WERI-Rb-1 (cell line): ENCODE measurements at regions not wholly inside any gene's neighbourhood (a gene's known extent, or its start where the extent isn't known, plus 50 kb on each side); places are given as distances from the start of the nearest gene placed in this dataset.
A peak's percentile ranks its signal among the peaks of the same experiment; 100 is the strongest.

Experiments used
- DNase-seq: peaks from one replicate; pipeline ENCODE4 v3.0.0-alpha.2; 2020
- H3K27ac ChIP-seq: fragments of 250-450 bp; sonication (Bioruptor Pico); 2 replicates; pipeline ENCODE4 v1.5.1; 2020; ENCODE audit warnings: mild to moderate bottlenecking, moderate library complexity
- H3K27me3 ChIP-seq: fragments of 250-450 bp; sonication (Bioruptor Pico); 2 replicates; pipeline ENCODE4 v1.5.1; 2021; ENCODE audit warnings: mild to moderate bottlenecking, low read depth, moderate library complexity; ENCODE audit not compliant: insufficient read depth, severe bottlenecking
- H3K36me3 ChIP-seq: fragments of 250-450 bp; sonication (Bioruptor Pico); 2 replicates; pipeline ENCODE4 v1.5.1; 2020; ENCODE audit warnings: mild to moderate bottlenecking, moderate library complexity
- H3K4me3 ChIP-seq: 2 replicates; pipeline ENCODE4 v1.5.1; 2011; ENCODE audit warnings: low read depth, mild to moderate bottlenecking, control low read depth, low read length
- H3K9me3 ChIP-seq: fragments of 250-450 bp; sonication (Bioruptor Pico); 2 replicates; pipeline ENCODE4 v1.5.1; 2021; ENCODE audit warnings: mild to moderate bottlenecking, moderate library complexity; ENCODE audit not compliant: severe bottlenecking
- CTCF ChIP-seq: IDR thresholded peaks from 2 replicates; pipeline ENCODE4 v1.5.1; 2011; ENCODE audit warnings: low read depth, mild to moderate bottlenecking, control low read depth, inconsistent platforms, low read length

- no peak overlapping the region for H3K27ac ChIP-seq
- no peak for TF ChIP-seq CTCF
- DNase-seq = no peak
- no peaks in the 10 kb centered on the region for H3K9me3 ChIP-seq
- H3K4me3 ChIP-seq = no peak overlapping the region
- H3K27me3 ChIP-seq = peaks cover 29% of the 10 kb centered on the region
- no peaks in the 10 kb centered on the region for H3K36me3 ChIP-seq
Measured at GRCh38 chr3:117893001-117893400, 1141.6 kb downstream of the IGSF11 start.

GRCh38 chr3:117893638-117894037 lies 1141.0 kb downstream of the IGSF11 start:
- H3K9me3 ChIP-seq = no peaks in the 10 kb centered on the region
- no peaks in the 10 kb centered on the region for H3K36me3 ChIP-seq
- H3K27me3 ChIP-seq = peaks cover 22% of the 10 kb centered on the region
- TF ChIP-seq CTCF = no peak
- no peak overlapping the region for H3K4me3 ChIP-seq
- H3K27ac ChIP-seq = no peak overlapping the region
- DNase-seq = no peak

- Histone ChIP-seq H3K27ac (no peak overlapping the region), H3K4me3 (no peak overlapping the region), H3K36me3 (no peaks in the 10 kb centered on the region), H3K27me3 (peaks cover 3% of the 10 kb centered on the region), H3K9me3 (no peaks in the 10 kb centered on the region)
- TF ChIP-seq CTCF = 0 out of 2 replicates have a peak, but pooled peaks have one; percentile 20
- no peak for DNase-seq
Measured at GRCh38 chr3:117898722-117899522, 1135.7 kb downstream of the IGSF11 start.

GRCh38 chr3:117903226-117903625 lies 1131.4 kb downstream of the IGSF11 start:
- DNase-seq = no peak
- H3K36me3 ChIP-seq = no peaks in the 10 kb centered on the region
- H3K27ac ChIP-seq = no peak overlapping the region
- TF ChIP-seq CTCF = no peak
- H3K9me3 ChIP-seq = no peaks in the 10 kb centered on the region
- H3K4me3 ChIP-seq = no peak overlapping the region
- peaks cover 11% of the 10 kb centered on the region for H3K27me3 ChIP-seq

GRCh38 chr3:117910820-117911521 lies 1123.7 kb downstream of the IGSF11 start:
- Histone ChIP-seq H3K4me3 (no peak overlapping the region), H3K9me3 (no peaks in the 10 kb centered on the region), H3K27ac (no peak overlapping the region), H3K27me3 (peaks cover 36% of the 10 kb centered on the region), H3K36me3 (no peaks in the 10 kb centered on the region)
- TF ChIP-seq CTCF = no peak
- no peak for DNase-seq
